Fibroblast of lung (primary cell): ENCODE measurements at regions not wholly inside any gene's neighbourhood (a gene's known extent, or its start where the extent isn't known, plus 50 kb on each side); places are given as distances from the start of the nearest gene placed in this dataset.

Source experiments
- DNase-seq, 2 donors: peaks; one replicate each; pipeline versions ENCODE4 v3.0.0 to v3.0.0-alpha.2; 2010; ENCODE audit warnings: low read depth in 2 of 2
- H2AFZ ChIP-seq: 2 replicates; pipeline ENCODE4 v1.5.1; 2012; ENCODE audit warnings: low read length, control low read depth, inconsistent platforms
- H3K27ac ChIP-seq: 2 replicates; pipeline ENCODE4 v1.5.1; 2011; ENCODE audit warnings: low read length, control low read depth; ENCODE audit not compliant: insufficient read depth
- H3K27me3 ChIP-seq: 2 replicates; pipeline ENCODE4 v1.5.1; 2011; ENCODE audit warnings: mild to moderate bottlenecking, low read length; ENCODE audit not compliant: control insufficient read depth, insufficient read depth
- H3K36me3 ChIP-seq: 2 replicates; pipeline ENCODE4 v1.5.1; 2011; ENCODE audit warnings: low read length; ENCODE audit not compliant: control insufficient read depth, insufficient read depth
- H3K4me1 ChIP-seq: 2 replicates; pipeline ENCODE4 v1.5.1; 2011; ENCODE audit warnings: low read length; ENCODE audit not compliant: control insufficient read depth, insufficient read depth; ENCODE audit errors: extremely low read depth
- H3K4me2 ChIP-seq: 2 replicates; pipeline ENCODE4 v1.5.1; 2011; ENCODE audit warnings: low read length, control low read depth; ENCODE audit not compliant: insufficient read depth; ENCODE audit errors: extremely low read depth
- H3K4me3 ChIP-seq, 4 experiments: fragments of 200-600 bp in 1 of 4; sonication (generic) in 1 of 4; replicated peaks in 1 of 4; 2 replicates each; pipeline ENCODE4 v1.5.1; 2011 to 2016; ENCODE audit warnings: low read length in 4 of 4, low read depth in 3 of 4, mild to moderate bottlenecking in 3 of 4, control low read depth in 2 of 4, inconsistent platforms in 1 of 4, mixed read lengths in 1 of 4; ENCODE audit not compliant: insufficient read depth in 1 of 4; ENCODE audit errors: control extremely low read depth in 1 of 4
- H3K79me2 ChIP-seq: 2 replicates; pipeline ENCODE4 v1.5.1; 2012; ENCODE audit warnings: mild to moderate bottlenecking, low read length, inconsistent platforms; ENCODE audit not compliant: control insufficient read depth, insufficient read depth
- H3K9ac ChIP-seq: 2 replicates; pipeline ENCODE4 v1.5.1; 2011; ENCODE audit warnings: mild to moderate bottlenecking, low read length, control low read depth; ENCODE audit not compliant: insufficient read depth
- H3K9me3 ChIP-seq: 2 replicates; pipeline ENCODE4 v1.5.1; 2012; ENCODE audit warnings: low read depth, low read length; ENCODE audit not compliant: control insufficient read depth, insufficient read depth
- H4K20me1 ChIP-seq: 2 replicates; pipeline ENCODE4 v1.5.1; 2011; ENCODE audit warnings: low read length; ENCODE audit not compliant: control insufficient read depth, insufficient read depth; ENCODE audit errors: extremely low read depth
- CTCF ChIP-seq, 2 donors: IDR thresholded peaks in 1 of 2; conservative IDR thresholded peaks in 1 of 2; 1 replicate in 1 of 2; 2 replicates in 1 of 2; pipeline ENCODE4 v1.5.1; 2011 to 2012; ENCODE audit warnings: low read length in 2 of 2, control low read depth in 1 of 2, inconsistent platforms in 1 of 2, low read depth in 1 of 2, mild to moderate bottlenecking in 1 of 2
- EZH2 ChIP-seq: IDR thresholded peaks from 2 replicates; pipeline ENCODE4 v1.5.1; 2012; ENCODE audit warnings: low read length, control low read depth, mild to moderate bottlenecking; ENCODE audit errors: missing control alignments

GRCh38 chrX:144253356-144253755, 369.5 kb downstream of the UBE2NL start:
- Histone ChIP-seq H3K27me3 (no peaks in the 10 kb centered on the region), H3K4me2 (no peak overlapping the region), H3K27ac (no peak overlapping the region), H3K4me1 (no peaks in the 10 kb centered on the region), H3K36me3 (no peaks in the 10 kb centered on the region), H4K20me1 (no peaks in the 10 kb centered on the region), H3K79me2 (no peaks in the 10 kb centered on the region), H2AFZ (no peak overlapping the region), H3K4me3 (no peak overlapping the region), H3K9me3 (no peaks in the 10 kb centered on the region), H3K9ac (no peak overlapping the region)
- no peak for DNase-seq
- TF ChIP-seq CTCF (conservative IDR thresholded peaks at IDR 0.05 in 1 of 2, IDR thresholded peaks at IDR 0.05 in 1 of 2; ENCODE audit: low read depth in 1 of 2, low read length in 2 of 2), result no peak
- TF ChIP-seq EZH2, result no peak

- TF ChIP-seq EZH2 (no peak), CTCF (conservative IDR thresholded peaks at IDR 0.05 in 1 of 2, IDR thresholded peaks at IDR 0.05 in 1 of 2; ENCODE audit: low read depth in 1 of 2, low read length in 2 of 2) (no peak)
- H3K4me2 ChIP-seq, result no peak overlapping the region
- no peak overlapping the region for H3K9ac ChIP-seq
- no peaks in the 10 kb centered on the region for H3K4me1 ChIP-seq
- H3K9me3 ChIP-seq, result no peaks in the 10 kb centered on the region
- H2AFZ ChIP-seq, result no peak overlapping the region
- DNase-seq, result no peak
- no peaks in the 10 kb centered on the region for H3K27me3 ChIP-seq
- H4K20me1 ChIP-seq, result no peaks in the 10 kb centered on the region
- no peaks in the 10 kb centered on the region for H3K79me2 ChIP-seq
- no peak overlapping the region for H3K27ac ChIP-seq
- H3K4me3 ChIP-seq, result no peak overlapping the region
- H3K36me3 ChIP-seq, result no peaks in the 10 kb centered on the region
Observed at GRCh38 chrX:144259054-144259453, 375.2 kb downstream of the UBE2NL start.

- no peaks in the 10 kb centered on the region for H3K4me1 ChIP-seq
- H3K27ac ChIP-seq, result no peak overlapping the region
- H3K4me2 ChIP-seq, result no peak overlapping the region
- H3K79me2 ChIP-seq, result no peaks in the 10 kb centered on the region
- no peaks in the 10 kb centered on the region for H3K36me3 ChIP-seq
- no peaks in the 10 kb centered on the region for H4K20me1 ChIP-seq
- no peak for TF ChIP-seq EZH2
- no peak for TF ChIP-seq CTCF (conservative IDR thresholded peaks at IDR 0.05 in 1 of 2, IDR thresholded peaks at IDR 0.05 in 1 of 2; ENCODE audit: low read depth in 1 of 2, low read length in 2 of 2)
- no peaks in the 10 kb centered on the region for H3K27me3 ChIP-seq
- H3K4me3 ChIP-seq, result no peak overlapping the region
- no peak overlapping the region for H2AFZ ChIP-seq
- no peaks in the 10 kb centered on the region for H3K9me3 ChIP-seq
- H3K9ac ChIP-seq, result no peak overlapping the region
- no peak for DNase-seq
Observed at GRCh38 chrX:144265641-144266040, 381.8 kb downstream of the UBE2NL start.
